ENCODE measurements at regions not wholly inside any gene's neighbourhood (a gene's known extent, or its start where the extent isn't known, plus 50 kb on each side); places are given as distances from the start of the nearest gene placed in this dataset.
A peak's percentile ranks its signal among the peaks of the same experiment; 100 is the strongest.

GRCh38 chr2:146128216-146128615 is 1608.3 kb upstream of the ZEB2 start:
- Histone ChIP-seq H3K27ac (no peak overlapping the region), H3K4me3 (ENCODE audit: low read depth, low read length) (no peak overlapping the region), H3K27me3 (replicated peaks) (no peaks in the 10 kb centered on the region), H3K36me3 (replicated peaks) (no peaks in the 10 kb centered on the region)
- no peak for TF ChIP-seq CTCF (IDR thresholded peaks at IDR 0.05; ENCODE audit: low read depth, low read length, missing control alignments)
- in situ Hi-C loops (cut with HindIII; ENCODE audit: low pct_ligation_motif_present, low sequenced_read_pairs), result no loop called here
- DNase-seq, result no peak

GRCh38 chr2:146125551-146125950 is 1605.6 kb upstream of the ZEB2 start:
- no peaks in the 10 kb centered on the region for H3K27me3 ChIP-seq (replicated peaks)
- H3K36me3 ChIP-seq (replicated peaks), result no peaks in the 10 kb centered on the region
- no peak for TF ChIP-seq CTCF (IDR thresholded peaks at IDR 0.05; ENCODE audit: low read depth, low read length, missing control alignments)
- in situ Hi-C loops (cut with HindIII; ENCODE audit: low pct_ligation_motif_present, low sequenced_read_pairs), result no loop called here
- DNase-seq, result no peak
- no peak overlapping the region for H3K4me3 ChIP-seq (ENCODE audit: low read depth, low read length)
- H3K27ac ChIP-seq, result no peak overlapping the region

GRCh38 chr2:146124741-146125140 is 1604.8 kb upstream of the ZEB2 start:
- in situ Hi-C loops (cut with HindIII; ENCODE audit: low pct_ligation_motif_present, low sequenced_read_pairs), result no loop called here
- DNase-seq, result peak; percentile 65
- Histone ChIP-seq H3K4me3 (ENCODE audit: low read depth, low read length) (no peak overlapping the region), H3K27me3 (replicated peaks) (no peaks in the 10 kb centered on the region), H3K27ac (no peak overlapping the region), H3K36me3 (replicated peaks) (no peaks in the 10 kb centered on the region)
- TF ChIP-seq CTCF (IDR thresholded peaks at IDR 0.05; ENCODE audit: low read depth, low read length, missing control alignments), result no peak

- Histone ChIP-seq H3K4me3 (ENCODE audit: low read depth, low read length) (no peak overlapping the region), H3K27ac (no peak overlapping the region), H3K36me3 (replicated peaks) (no peaks in the 10 kb centered on the region), H3K27me3 (replicated peaks) (no peaks in the 10 kb centered on the region)
- TF ChIP-seq CTCF (IDR thresholded peaks at IDR 0.05; ENCODE audit: low read depth, low read length, missing control alignments), result no peak
- in situ Hi-C loops (cut with HindIII; ENCODE audit: low pct_ligation_motif_present, low sequenced_read_pairs), result no loop called here
- peak; percentile 25 for DNase-seq
Observed at GRCh38 chr2:146123714-146124113, 1603.8 kb upstream of the ZEB2 start.

- no peak for TF ChIP-seq CTCF (IDR thresholded peaks at IDR 0.05; ENCODE audit: low read depth, low read length, missing control alignments)
- no peaks in the 10 kb centered on the region for H3K27me3 ChIP-seq (replicated peaks)
- no peak overlapping the region for H3K4me3 ChIP-seq (ENCODE audit: low read depth, low read length)
- in situ Hi-C loops (cut with HindIII; ENCODE audit: low pct_ligation_motif_present, low sequenced_read_pairs), result no loop called here
- no peak overlapping the region for H3K27ac ChIP-seq
- no peak for DNase-seq
- H3K36me3 ChIP-seq (replicated peaks), result no peaks in the 10 kb centered on the region
Observed at GRCh38 chr2:146123256-146123655, 1603.3 kb upstream of the ZEB2 start.

GRCh38 chr2:146119586-146119985 is 1599.7 kb upstream of the ZEB2 start:
- H3K4me3 ChIP-seq (ENCODE audit: low read depth, low read length), result no peak overlapping the region
- no peaks in the 10 kb centered on the region for H3K36me3 ChIP-seq (replicated peaks)
- no peak for TF ChIP-seq CTCF (IDR thresholded peaks at IDR 0.05; ENCODE audit: low read depth, low read length, missing control alignments)
- no peak for DNase-seq
- H3K27ac ChIP-seq, result no peak overlapping the region
- in situ Hi-C loops (cut with HindIII; ENCODE audit: low pct_ligation_motif_present, low sequenced_read_pairs), result no loop called here
- no peaks in the 10 kb centered on the region for H3K27me3 ChIP-seq (replicated peaks)
